Posterior vena cava (tissue), 2 donors: ENCODE measurements at regions not wholly inside any gene's neighbourhood (a gene's known extent, or its start where the extent isn't known, plus 50 kb on each side); places are given as distances from the start of the nearest gene placed in this dataset.
"Not testable (repeated sequence)": the region's sequence is repeated elsewhere in the genome, so short reads cannot be mapped to it uniquely, and the experiment has no call there.

Source experiments
- DNase-seq: peaks from one replicate; pipeline ENCODE4 v3.0.0-alpha.2; 2020; ENCODE audit warnings: low spot score
- intact Hi-C, 2 donors: fragments of 100-400 bp; cut with DNase I; formaldehyde crosslinking; loops; one replicate each; pipeline versions ENCODE4 v1.14.1 to v1.14.2; 2022 to 2023
- donor health status: DM: yes; HTN: yes; CAD: no.
- donor health status: DM: yes; HTN: yes; CAD: no.

- intact Hi-C loops, result no loop called here
- no peak for DNase-seq
Observed at GRCh38 chr13:64675255-64675892, 2554.8 kb downstream of the PCDH9 start.

GRCh38 chr13:64674126-64674525 lies 2556.0 kb downstream of the PCDH9 start:
- DNase-seq, result no peak
- intact Hi-C loops, result no loop called here

- intact Hi-C loops, result no loop called here
- DNase-seq, result no peak
Observed at GRCh38 chr13:64672751-64673150, 2557.4 kb downstream of the PCDH9 start.

- no peak for DNase-seq
- intact Hi-C loops, result no loop called here
Observed at GRCh38 chr13:64662887-64663593, 2567.1 kb downstream of the PCDH9 start.

GRCh38 chr13:64648293-64648692 lies 2581.8 kb downstream of the PCDH9 start:
- DNase-seq, result no peak
- intact Hi-C loops, result no loop called here

GRCh38 chr13:64643066-64643465 lies 2587.1 kb downstream of the PCDH9 start:
- no peak for DNase-seq
- intact Hi-C loops, result no loop called here

- intact Hi-C loops, result no loop called here
Observed at GRCh38 chr13:64640002-64640401, 2590.1 kb downstream of the PCDH9 start.

GRCh38 chr13:64639206-64639605 lies 2590.9 kb downstream of the PCDH9 start:
- intact Hi-C loops, result no loop called here
- no peak for DNase-seq

More at GRCh38 chr13:64640002-64640401, 2590.1 kb downstream of the PCDH9 start:
- no peak for DNase-seq

GRCh38 chr13:64633948-64634347 lies 2596.2 kb downstream of the PCDH9 start:
- intact Hi-C loops, result no loop called here
- no peak for DNase-seq

- intact Hi-C loops, result no loop called here
- no peak for DNase-seq
Observed at GRCh38 chr13:64627654-64628053, 2602.5 kb downstream of the PCDH9 start.

GRCh38 chr13:64626105-64626504 lies 2604.0 kb downstream of the PCDH9 start:
- intact Hi-C loops, result no loop called here
- no peak for DNase-seq

GRCh38 chr13:64617231-64617630 lies 2612.9 kb downstream of the PCDH9 start:
- no peak for DNase-seq
- intact Hi-C loops, result no loop called here

- intact Hi-C loops, result no loop called here
- no peak for DNase-seq
Observed at GRCh38 chr13:64591971-64592370, 2638.2 kb downstream of the PCDH9 start.

- intact Hi-C loops, result no loop called here
- DNase-seq, result no peak
Observed at GRCh38 chr13:64579331-64579730, 2650.8 kb downstream of the PCDH9 start.

GRCh38 chr13:64568748-64569147 lies 2661.4 kb downstream of the PCDH9 start:
- intact Hi-C loops, result no loop called here
- DNase-seq, result no peak

GRCh38 chr13:64558031-64558430 lies 2672.1 kb downstream of the PCDH9 start:
- DNase-seq, intact Hi-C loops: not testable (repeated sequence)

- DNase-seq, result no peak
- intact Hi-C loops, result no loop called here
Observed at GRCh38 chr13:64556376-64556775, 2673.8 kb downstream of the PCDH9 start.

GRCh38 chr13:64553411-64554129 lies 2676.6 kb downstream of the PCDH9 start:
- intact Hi-C loops, result no loop called here
- no peak for DNase-seq

- intact Hi-C loops, result no loop called here
- DNase-seq, result no peak
Observed at GRCh38 chr13:64551755-64552154, 2678.4 kb downstream of the PCDH9 start.

- intact Hi-C loops, result no loop called here
- no peak for DNase-seq
Observed at GRCh38 chr13:64546371-64546770, 2683.8 kb downstream of the PCDH9 start.

- intact Hi-C loops, result no loop called here
- DNase-seq, result no peak
Observed at GRCh38 chr13:64540976-64541375, 2689.2 kb downstream of the PCDH9 start.
